GM12878 (cell line): ENCODE measurements at regions not wholly inside any gene's neighbourhood (a gene's known extent, or its start where the extent isn't known, plus 50 kb on each side); places are given as distances from the start of the nearest gene placed in this dataset.

ENCODE experiments used
- ATAC-seq: fragments of 200-7000 bp; cut with Tn5 transposase; 3 replicates; pipeline ENCODE4 v1.9.1; 2020; ENCODE audit warnings: mild to moderate bottlenecking, moderate library complexity
- BruUV-seq: library from RNA; stranded (reverse); fragments of 400-500 nt; replicated peaks from 2 replicates; lab custom pipeline; 2021; lab: Mats Ljungman, UMichigan
- CTCF ChIA-PET: fragments of 300-600 bp; sonication (Branson Sonifier 250); formaldehyde crosslinking; extraction: SDS; loops from one replicate; lab custom pipeline; 2021; ENCODE audit warnings: inconsistent platforms; lab: Yijun Ruan, JAX
- POLR2A ChIA-PET: fragments of 350-600 bp; formaldehyde crosslinking; extraction: SDS; loops from one replicate; lab custom pipeline; 2021; ENCODE audit warnings: inconsistent platforms; lab: Charles Lee
- RAD21 ChIA-PET: fragments of 300-600 bp; sonication (Branson Sonifier 250); formaldehyde crosslinking; loops from one replicate; lab custom pipeline; 2023; ENCODE audit warnings: antibody characterized with exemption; ENCODE audit not compliant: unreplicated experiment; lab: Charles Lee
- SMC1A ChIA-PET: fragments of 300-600 bp; sonication (Branson Sonifier 250); formaldehyde crosslinking; loops from one replicate; lab custom pipeline; 2023; ENCODE audit not compliant: unreplicated experiment, uncharacterized antibody; lab: Charles Lee
- DNase-seq: peaks from one replicate; pipeline ENCODE4 v3.0.0-alpha.2; 2011; ENCODE audit warnings: low read depth, low spot score
- FAIRE-seq: peaks from 3 replicates; lab custom pipeline; 2011; peaks lifted over from hg19 to GRCh38; lab: Jason Lieb, UNC
- H2AFZ ChIP-seq: 2 replicates; pipeline ENCODE4 v1.6.0; 2011; ENCODE audit warnings: low read depth, low read length, control low read depth; ENCODE audit not compliant: control insufficient read depth
- H3K27ac ChIP-seq: 2 replicates; pipeline ENCODE4 v1.5.1; 2011; ENCODE audit warnings: control low read depth; ENCODE audit not compliant: control insufficient read depth, insufficient read depth
- H3K27me3 ChIP-seq, 2 experiments: replicated peaks in 1 of 2; 2 replicates each; pipeline versions ENCODE4 v1.6.0 to v1.6.1; 2011; ENCODE audit warnings: low read length in 1 of 2; ENCODE audit not compliant: control insufficient read depth in 2 of 2, insufficient read depth in 2 of 2
- H3K36me3 ChIP-seq, 2 experiments: 2 replicates each; pipeline ENCODE4 v1.5.1; 2011; ENCODE audit warnings: low read length in 1 of 2; ENCODE audit not compliant: control insufficient read depth in 2 of 2, insufficient read depth in 2 of 2
- H3K4me1 ChIP-seq: 2 replicates; pipeline ENCODE4 v1.6.1; 2011; ENCODE audit warnings: mild to moderate bottlenecking, low read length, moderate library complexity, mixed read lengths; ENCODE audit not compliant: control insufficient read depth, insufficient read depth
- H3K4me2 ChIP-seq: 2 replicates; pipeline ENCODE4 v1.6.0; 2011; ENCODE audit warnings: control low read depth; ENCODE audit not compliant: control insufficient read depth, insufficient read depth
- H3K4me3 ChIP-seq: fragments of 200-600 bp; sonication (generic); 2 replicates; pipeline ENCODE4 v1.5.1; 2016
- H3K79me2 ChIP-seq: 2 replicates; pipeline ENCODE4 v1.6.0; 2011; ENCODE audit warnings: low read length; ENCODE audit not compliant: control insufficient read depth, insufficient read depth
- H3K9ac ChIP-seq: 2 replicates; pipeline ENCODE4 v1.8.0; 2011; ENCODE audit warnings: low read length, control low read depth, mixed read lengths; ENCODE audit not compliant: control insufficient read depth, insufficient read depth
- H3K9me3 ChIP-seq: replicated peaks from 3 replicates; pipeline ENCODE4 v1.5.1; 2011; ENCODE audit warnings: mild to moderate bottlenecking, low read length; ENCODE audit not compliant: control insufficient read depth, insufficient read depth
- H4K20me1 ChIP-seq: 2 replicates; pipeline ENCODE4 v1.6.0; 2011; ENCODE audit not compliant: control insufficient read depth, insufficient read depth
- CEBPZ ChIP-seq: fragments of 150-350 bp; IDR thresholded peaks from 2 replicates; pipeline ENCODE4 v1.6.1; 2016; ENCODE audit warnings: low read depth, low read length
- KDM1A ChIP-seq: fragments of 200-600 bp; sonication (generic); IDR thresholded peaks from 2 replicates; pipeline ENCODE4 v1.6.1; 2016; ENCODE audit warnings: borderline replicate concordance
- NFXL1 ChIP-seq: fragments of 450-650 bp; IDR thresholded peaks from 2 replicates; pipeline ENCODE4 v1.6.1; 2017; ENCODE audit warnings: antibody characterized with exemption, mild to moderate bottlenecking, borderline replicate concordance
- NFYB ChIP-seq: IDR thresholded peaks from 2 replicates; pipeline ENCODE4 v1.6.1; 2011; ENCODE audit warnings: low read depth, mild to moderate bottlenecking, low read length, improper control_type of control experiment, moderate library complexity; ENCODE audit not compliant: insufficient read depth
- NR2F1 ChIP-seq: fragments of 450-650 bp; conservative IDR thresholded peaks from 2 replicates; pipeline ENCODE4 v1.6.1; 2017; ENCODE audit warnings: mild to moderate bottlenecking
- PAX8 ChIP-seq: fragments of 450-650 bp; IDR thresholded peaks from 2 replicates; pipeline ENCODE4 v1.6.1; 2017; ENCODE audit warnings: mild to moderate bottlenecking, moderate library complexity
- RUNX3 ChIP-seq: IDR thresholded peaks from 2 replicates; pipeline ENCODE4 v1.6.1; 2012; ENCODE audit warnings: low read length, inconsistent platforms
- SPI1 ChIP-seq: IDR thresholded peaks from 2 replicates; pipeline ENCODE4 v1.6.1; 2011; ENCODE audit warnings: low read depth, mild to moderate bottlenecking, low read length, moderate library complexity, borderline replicate concordance; ENCODE audit not compliant: insufficient read depth
- STAT3 ChIP-seq: IDR thresholded peaks from 2 replicates; pipeline ENCODE4 v1.6.1; 2011; ENCODE audit warnings: low read depth, low read length, improper control_type of control experiment
- TBL1XR1 ChIP-seq: IDR thresholded peaks from 2 replicates; pipeline ENCODE4 v1.6.1; 2012; ENCODE audit warnings: low read depth, low read length, improper control_type of control experiment
- YBX1 ChIP-seq: fragments of 450-650 bp; IDR thresholded peaks from 2 replicates; pipeline ENCODE4 v1.6.1; 2016; ENCODE audit warnings: antibody characterized with exemption
- ZNF592 ChIP-seq: fragments of 450-650 bp; IDR thresholded peaks from 2 replicates; pipeline ENCODE4 v1.6.1; 2017; ENCODE audit warnings: mild to moderate bottlenecking, moderate library complexity
- WGBS: methylation state at CpG from one replicate; pipeline ENCODE4 v1.1.6; 2016; ENCODE audit warnings: low lambda C conversion rate; ENCODE audit not compliant: insufficient replicate concordance, insufficient coverage; ENCODE audit errors: missing lambda C conversion rate; 5-methylcytosine and 5-hydroxymethylcytosine counted together
- in situ Hi-C: fragments of 300-500 bp; cut with MboI; formaldehyde crosslinking; loops from 9 replicates; pipeline ENCODE4 v1.14.3; 2018; ENCODE audit warnings: mixed read lengths
- intact Hi-C: fragments of 100-400 bp; cut with micrococcal nuclease; formaldehyde crosslinking; loops from one replicate; pipeline ENCODE4 v1.14.2; 2022; ENCODE audit not compliant: unreplicated experiment
- TF ChIP-seq, protein P1 (sequence below): fragments of 450-650 bp; IDR thresholded peaks from 2 replicates; pipeline ENCODE4 v1.6.1; 2017; ENCODE audit warnings: mild to moderate bottlenecking, low read depth, inconsistent platforms; ENCODE audit not compliant: poor library complexity, severe bottlenecking
- TF ChIP-seq, protein P2 (sequence below): IDR thresholded peaks from 2 replicates; pipeline ENCODE4 v1.6.1; 2011; ENCODE audit warnings: borderline replicate concordance, low read depth, mild to moderate bottlenecking, moderate library complexity, low read length; ENCODE audit not compliant: insufficient read depth, poor library complexity, severe bottlenecking

- in situ Hi-C loops: no loop called here
- no peaks in the 10 kb centered on the region for H3K9me3 ChIP-seq
- no peak for DNase-seq
- no TSS peak for BruUV-seq
- FAIRE-seq: no peak
- H3K9ac ChIP-seq: no peak overlapping the region
- H3K4me2 ChIP-seq: no peak overlapping the region
- no peak overlapping the region for H3K27ac ChIP-seq
- no peaks in the 10 kb centered on the region for H3K27me3 ChIP-seq
- ChIA-PET SMC1A (interaction anchor here (1.0 to 2.2 kb wide), 4 partner anchors 11 to 132 kb away, joined by 3 to 6 read pairs (median 4); no protein-coding TSS in a partner anchor), RAD21 (interaction anchor here (0.9 kb wide), 1 partner anchor 10 kb away, joined by 3 read pairs; no protein-coding TSS in a partner anchor), POLR2A (interaction anchor here (0.5 kb wide), 1 partner anchor 31 kb away, joined by 3 read pairs; no protein-coding TSS in a partner anchor), CTCF (no interaction called here)
- peaks cover 70% of the 10 kb centered on the region for H3K79me2 ChIP-seq
- 91% methylated on average over 4 of the region's 4 CpGs for WGBS
- no peak overlapping the region for H2AFZ ChIP-seq
- H3K4me1 ChIP-seq: peaks cover 22% of the 10 kb centered on the region
- no peak overlapping the region for H3K4me3 ChIP-seq
- no peak for ATAC-seq
- intact Hi-C loops: no loop called here
- H4K20me1 ChIP-seq: no peaks in the 10 kb centered on the region
- peaks cover 15 to 39% of the 10 kb centered on the region in 2 experiments for H3K36me3 ChIP-seq
- TF ChIP-seq CEBPZ: no peak
- no peak for TF ChIP-seq NFXL1
- TF ChIP-seq, protein P1, sequence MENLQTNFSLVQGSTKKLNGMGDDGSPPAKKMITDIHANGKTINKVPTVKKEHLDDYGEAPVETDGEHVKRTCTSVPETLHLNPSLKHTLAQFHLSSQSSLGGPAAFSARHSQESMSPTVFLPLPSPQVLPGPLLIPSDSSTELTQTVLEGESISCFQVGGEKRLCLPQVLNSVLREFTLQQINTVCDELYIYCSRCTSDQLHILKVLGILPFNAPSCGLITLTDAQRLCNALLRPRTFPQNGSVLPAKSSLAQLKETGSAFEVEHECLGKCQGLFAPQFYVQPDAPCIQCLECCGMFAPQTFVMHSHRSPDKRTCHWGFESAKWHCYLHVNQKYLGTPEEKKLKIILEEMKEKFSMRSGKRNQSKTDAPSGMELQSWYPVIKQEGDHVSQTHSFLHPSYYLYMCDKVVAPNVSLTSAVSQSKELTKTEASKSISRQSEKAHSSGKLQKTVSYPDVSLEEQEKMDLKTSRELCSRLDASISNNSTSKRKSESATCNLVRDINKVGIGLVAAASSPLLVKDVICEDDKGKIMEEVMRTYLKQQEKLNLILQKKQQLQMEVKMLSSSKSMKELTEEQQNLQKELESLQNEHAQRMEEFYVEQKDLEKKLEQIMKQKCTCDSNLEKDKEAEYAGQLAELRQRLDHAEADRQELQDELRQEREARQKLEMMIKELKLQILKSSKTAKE: no peak
- no peak for TF ChIP-seq KDM1A
- TF ChIP-seq SPI1: no peak
- TF ChIP-seq ZNF592: no peak
- TF ChIP-seq TBL1XR1: no peak
- TF ChIP-seq NR2F1: no peak
- no peak for TF ChIP-seq NFYB
- TF ChIP-seq RUNX3: no peak
- TF ChIP-seq, protein P2, sequence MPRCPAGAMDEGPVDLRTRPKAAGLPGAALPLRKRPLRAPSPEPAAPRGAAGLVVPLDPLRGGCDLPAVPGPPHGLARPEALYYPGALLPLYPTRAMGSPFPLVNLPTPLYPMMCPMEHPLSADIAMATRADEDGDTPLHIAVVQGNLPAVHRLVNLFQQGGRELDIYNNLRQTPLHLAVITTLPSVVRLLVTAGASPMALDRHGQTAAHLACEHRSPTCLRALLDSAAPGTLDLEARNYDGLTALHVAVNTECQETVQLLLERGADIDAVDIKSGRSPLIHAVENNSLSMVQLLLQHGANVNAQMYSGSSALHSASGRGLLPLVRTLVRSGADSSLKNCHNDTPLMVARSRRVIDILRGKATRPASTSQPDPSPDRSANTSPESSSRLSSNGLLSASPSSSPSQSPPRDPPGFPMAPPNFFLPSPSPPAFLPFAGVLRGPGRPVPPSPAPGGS: no peak
- no peak for TF ChIP-seq STAT3
- TF ChIP-seq PAX8: no peak
- no peak for TF ChIP-seq YBX1
Measured at GRCh38 chr7:130907439-130907838, 173.4 kb upstream of the KLF14 start.
